ENCODE measurements at regions not wholly inside any gene's neighbourhood (a gene's known extent, or its start where the extent isn't known, plus 50 kb on each side); places are given as distances from the start of the nearest gene placed in this dataset.

DNA sequence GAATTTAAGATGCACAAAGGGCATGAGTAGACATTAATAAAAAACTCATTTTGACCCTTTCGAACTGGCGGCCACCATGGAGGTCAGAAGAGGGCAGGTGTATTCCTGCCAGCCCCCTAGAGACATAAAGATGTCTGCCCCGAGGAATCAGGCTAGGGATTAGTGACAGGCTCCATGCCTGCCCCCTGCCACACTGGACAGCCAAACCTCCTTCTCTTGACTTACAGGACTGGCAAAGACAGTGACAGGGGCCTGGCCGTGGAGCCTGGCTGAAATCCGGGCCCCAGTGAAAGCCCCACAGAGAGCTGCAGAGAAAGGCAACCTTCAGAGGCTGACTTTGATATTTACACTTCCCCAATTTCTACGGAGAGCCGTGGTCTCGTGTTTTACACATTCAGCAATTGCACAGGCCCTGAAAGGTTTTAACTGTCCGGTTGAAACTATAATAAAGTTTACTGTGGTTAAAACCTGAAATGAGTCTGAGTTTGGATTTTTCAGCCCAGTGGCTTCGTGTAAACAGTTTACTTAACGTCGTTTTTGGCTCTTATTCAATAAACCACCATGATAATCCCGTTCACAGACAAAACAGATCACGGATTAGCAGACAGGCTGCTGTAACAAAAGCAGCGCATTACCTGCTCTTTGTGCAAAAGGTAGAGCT is 243.9 kb upstream of the MYOCD start:
- TF ChIP-seq, protein P1, sequence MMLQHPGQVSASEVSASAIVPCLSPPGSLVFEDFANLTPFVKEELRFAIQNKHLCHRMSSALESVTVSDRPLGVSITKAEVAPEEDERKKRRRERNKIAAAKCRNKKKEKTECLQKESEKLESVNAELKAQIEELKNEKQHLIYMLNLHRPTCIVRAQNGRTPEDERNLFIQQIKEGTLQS (CRISPR knock-in tag; conservative IDR thresholded peaks at IDR 0.05), result no peak
- TF ChIP-seq NR3C1 (CRISPR knock-in tag; conservative IDR thresholded peaks at IDR 0.05; ENCODE audit: low read depth), result no peak
- TF ChIP-seq, protein P2, sequence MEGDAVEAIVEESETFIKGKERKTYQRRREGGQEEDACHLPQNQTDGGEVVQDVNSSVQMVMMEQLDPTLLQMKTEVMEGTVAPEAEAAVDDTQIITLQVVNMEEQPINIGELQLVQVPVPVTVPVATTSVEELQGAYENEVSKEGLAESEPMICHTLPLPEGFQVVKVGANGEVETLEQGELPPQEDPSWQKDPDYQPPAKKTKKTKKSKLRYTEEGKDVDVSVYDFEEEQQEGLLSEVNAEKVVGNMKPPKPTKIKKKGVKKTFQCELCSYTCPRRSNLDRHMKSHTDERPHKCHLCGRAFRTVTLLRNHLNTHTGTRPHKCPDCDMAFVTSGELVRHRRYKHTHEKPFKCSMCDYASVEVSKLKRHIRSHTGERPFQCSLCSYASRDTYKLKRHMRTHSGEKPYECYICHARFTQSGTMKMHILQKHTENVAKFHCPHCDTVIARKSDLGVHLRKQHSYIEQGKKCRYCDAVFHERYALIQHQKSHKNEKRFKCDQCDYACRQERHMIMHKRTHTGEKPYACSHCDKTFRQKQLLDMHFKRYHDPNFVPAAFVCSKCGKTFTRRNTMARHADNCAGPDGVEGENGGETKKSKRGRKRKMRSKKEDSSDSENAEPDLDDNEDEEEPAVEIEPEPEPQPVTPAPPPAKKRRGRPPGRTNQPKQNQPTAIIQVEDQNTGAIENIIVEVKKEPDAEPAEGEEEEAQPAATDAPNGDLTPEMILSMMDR (IDR thresholded peaks at IDR 0.05), result no peak
- no peak for TF ChIP-seq CREM (CRISPR knock-in tag; IDR thresholded peaks at IDR 0.05)
- no peak for TF ChIP-seq FOXP1 (CRISPR knock-in tag; IDR thresholded peaks at IDR 0.05; ENCODE audit: borderline replicate concordance)
- TF ChIP-seq, protein P3, sequence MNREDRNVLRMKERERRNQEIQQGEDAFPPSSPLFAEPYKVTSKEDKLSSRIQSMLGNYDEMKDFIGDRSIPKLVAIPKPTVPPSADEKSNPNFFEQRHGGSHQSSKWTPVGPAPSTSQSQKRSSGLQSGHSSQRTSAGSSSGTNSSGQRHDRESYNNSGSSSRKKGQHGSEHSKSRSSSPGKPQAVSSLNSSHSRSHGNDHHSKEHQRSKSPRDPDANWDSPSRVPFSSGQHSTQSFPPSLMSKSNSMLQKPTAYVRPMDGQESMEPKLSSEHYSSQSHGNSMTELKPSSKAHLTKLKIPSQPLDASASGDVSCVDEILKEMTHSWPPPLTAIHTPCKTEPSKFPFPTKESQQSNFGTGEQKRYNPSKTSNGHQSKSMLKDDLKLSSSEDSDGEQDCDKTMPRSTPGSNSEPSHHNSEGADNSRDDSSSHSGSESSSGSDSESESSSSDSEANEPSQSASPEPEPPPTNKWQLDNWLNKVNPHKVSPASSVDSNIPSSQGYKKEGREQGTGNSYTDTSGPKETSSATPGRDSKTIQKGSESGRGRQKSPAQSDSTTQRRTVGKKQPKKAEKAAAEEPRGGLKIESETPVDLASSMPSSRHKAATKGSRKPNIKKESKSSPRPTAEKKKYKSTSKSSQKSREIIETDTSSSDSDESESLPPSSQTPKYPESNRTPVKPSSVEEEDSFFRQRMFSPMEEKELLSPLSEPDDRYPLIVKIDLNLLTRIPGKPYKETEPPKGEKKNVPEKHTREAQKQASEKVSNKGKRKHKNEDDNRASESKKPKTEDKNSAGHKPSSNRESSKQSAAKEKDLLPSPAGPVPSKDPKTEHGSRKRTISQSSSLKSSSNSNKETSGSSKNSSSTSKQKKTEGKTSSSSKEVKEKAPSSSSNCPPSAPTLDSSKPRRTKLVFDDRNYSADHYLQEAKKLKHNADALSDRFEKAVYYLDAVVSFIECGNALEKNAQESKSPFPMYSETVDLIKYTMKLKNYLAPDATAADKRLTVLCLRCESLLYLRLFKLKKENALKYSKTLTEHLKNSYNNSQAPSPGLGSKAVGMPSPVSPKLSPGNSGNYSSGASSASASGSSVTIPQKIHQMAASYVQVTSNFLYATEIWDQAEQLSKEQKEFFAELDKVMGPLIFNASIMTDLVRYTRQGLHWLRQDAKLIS (CRISPR knock-in tag; IDR thresholded peaks at IDR 0.05; ENCODE audit: borderline replicate concordance), result no peak
- TF ChIP-seq ELF4 (CRISPR knock-in tag; IDR thresholded peaks at IDR 0.05; ENCODE audit: low read depth), result no peak

Measured in WTC11 (cell line).